Activated gamma-delta T cell (primary cell): ENCODE measurements at regions not wholly inside any gene's neighbourhood (a gene's known extent, or its start where the extent isn't known, plus 50 kb on each side); places are given as distances from the start of the nearest gene placed in this dataset.
"Not testable (repeated sequence)": the region's sequence is repeated elsewhere in the genome, so short reads cannot be mapped to it uniquely, and the experiment has no call there.

Experiments used
- DNase-seq: peaks from one replicate; lab custom pipeline; 2025; lab: John Stamatoyannopoulos, UW

- no peak for DNase-seq
Measured at GRCh38 chr3:153614140-153614539, 452.1 kb downstream of the RAP2B start.

- DNase-seq, result no peak
Measured at GRCh38 chr3:153614563-153614962, 452.5 kb downstream of the RAP2B start.

- DNase-seq, result no peak
Measured at GRCh38 chr3:153615863-153616262, 453.8 kb downstream of the RAP2B start.

- DNase-seq, result no peak
Measured at GRCh38 chr3:153617463-153617862, 455.4 kb downstream of the RAP2B start.

- DNase-seq, result no peak
Measured at GRCh38 chr3:153618176-153618575, 456.1 kb downstream of the RAP2B start.

- no peak for DNase-seq
Measured at GRCh38 chr3:153619268-153619667, 457.2 kb downstream of the RAP2B start.

GRCh38 chr3:153621953-153622352, 459.9 kb downstream of the RAP2B start:
- no peak for DNase-seq

- DNase-seq, result no peak
Measured at GRCh38 chr3:153623834-153624233, 461.8 kb downstream of the RAP2B start.

GRCh38 chr3:153624310-153625030, 462.4 kb downstream of the RAP2B start:
- no peak for DNase-seq

GRCh38 chr3:153625506-153625905, 463.5 kb downstream of the RAP2B start:
- no peak for DNase-seq

GRCh38 chr3:153626158-153626557, 464.1 kb downstream of the RAP2B start:
- DNase-seq, result no peak

- no peak for DNase-seq
Measured at GRCh38 chr3:153628591-153628990, 466.6 kb downstream of the RAP2B start.

- no peak for DNase-seq
Measured at GRCh38 chr3:153629148-153629547, 467.1 kb downstream of the RAP2B start.

- DNase-seq, result no peak
Measured at GRCh38 chr3:153631102-153631501, 469.1 kb downstream of the RAP2B start.

- no peak for DNase-seq
Measured at GRCh38 chr3:153631664-153632063, 469.6 kb downstream of the RAP2B start.

- no peak for DNase-seq
Measured at GRCh38 chr3:153633407-153633806, 471.4 kb downstream of the RAP2B start.

GRCh38 chr3:153634683-153635082, 472.7 kb downstream of the RAP2B start:
- DNase-seq, result no peak

GRCh38 chr3:153639631-153640030, 477.6 kb downstream of the RAP2B start:
- no peak for DNase-seq

- DNase-seq, result no peak
Measured at GRCh38 chr3:153640689-153641665, 479.0 kb downstream of the RAP2B start.

GRCh38 chr3:153642576-153642975, 478.6 kb upstream of the ARHGEF26 start:
- DNase-seq, result not testable (repeated sequence)

GRCh38 chr3:153643471-153643870, 477.7 kb upstream of the ARHGEF26 start:
- not testable (repeated sequence) for DNase-seq

- no peak for DNase-seq
Measured at GRCh38 chr3:153649286-153649839, 471.8 kb upstream of the ARHGEF26 start.

- no peak for DNase-seq
Measured at GRCh38 chr3:153652076-153652475, 469.1 kb upstream of the ARHGEF26 start.
